IPS-NIHi7 (cell line): ENCODE measurements at regions not wholly inside any gene's neighbourhood (a gene's known extent, or its start where the extent isn't known, plus 50 kb on each side); places are given as distances from the start of the nearest gene placed in this dataset.

Experiments
- DNase-seq: peaks from one replicate; pipeline ENCODE4 v3.0.0; 2012; ENCODE audit warnings: mixed read lengths; ENCODE audit errors: extremely low spot score

DNA sequence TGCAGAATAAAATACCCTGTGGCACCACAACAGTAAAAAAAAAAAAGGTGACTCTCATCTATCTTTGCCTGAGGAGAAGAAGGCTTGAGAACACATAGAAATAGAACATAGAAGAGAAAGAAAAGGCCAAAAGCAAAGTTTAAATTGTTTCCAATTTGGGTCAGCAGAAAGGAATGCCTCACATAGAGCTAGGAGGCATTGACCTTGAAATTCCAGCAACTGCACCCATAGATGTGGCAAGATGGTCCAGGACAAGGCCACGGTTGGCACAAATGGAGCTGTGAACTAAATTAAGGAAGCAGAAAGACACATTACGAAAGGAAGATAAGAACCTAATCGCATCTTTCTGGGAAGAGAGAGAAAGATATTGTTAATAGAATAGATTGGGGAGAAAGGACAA is 588.3 kb downstream of the LMO4 start:
- DNase-seq: no peak

DNA sequence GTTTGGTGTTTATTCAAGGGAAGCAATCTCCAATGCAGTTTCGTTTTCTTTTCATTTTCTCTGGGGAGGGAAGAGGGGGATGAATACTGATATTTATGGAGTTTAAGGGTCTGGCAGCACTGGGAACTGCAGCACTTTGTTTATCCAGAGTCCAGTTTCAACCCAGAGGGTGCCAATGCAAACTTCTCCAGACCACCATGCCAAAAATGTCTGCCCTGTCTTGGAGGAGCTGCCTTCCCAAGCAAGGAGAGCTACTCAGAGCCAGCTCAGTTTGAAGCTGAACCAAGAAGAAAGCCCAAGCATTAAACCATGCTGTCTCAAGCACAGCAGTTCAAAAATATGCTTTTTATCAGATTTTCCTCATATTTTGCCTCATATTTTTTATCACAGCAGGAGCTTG is 589.7 kb downstream of the LMO4 start:
- no peak for DNase-seq

DNA sequence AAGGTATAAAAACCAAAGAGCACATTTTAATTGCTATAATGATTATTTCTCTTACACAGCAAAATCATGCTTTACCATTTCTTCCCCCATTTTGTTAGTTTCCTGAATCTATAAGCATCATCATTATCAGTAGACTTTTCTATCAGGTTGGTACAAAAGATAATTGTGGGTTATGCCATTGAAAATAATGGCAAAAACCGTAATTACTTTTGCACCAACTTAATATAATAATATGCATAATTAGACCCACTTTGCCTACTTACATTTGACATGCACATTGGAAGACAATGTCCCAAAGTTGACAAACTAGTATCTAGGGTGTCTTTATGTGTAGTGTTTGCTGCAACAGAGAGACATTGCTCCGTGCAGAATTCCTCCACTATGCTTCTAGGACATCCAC is 594.2 kb downstream of the LMO4 start:
- no peak for DNase-seq

- no peak for DNase-seq
Measured at GRCh38 chr1:87926131-87926830, 597.6 kb downstream of the LMO4 start.

GRCh38 chr1:87926921-87927320 is 598.2 kb downstream of the LMO4 start:
- DNase-seq: no peak

GRCh38 chr1:87927391-87928280 is 599.0 kb downstream of the LMO4 start:
- DNase-seq: no peak

GRCh38 chr1:87928623-87929022 is 599.9 kb downstream of the LMO4 start:
- no peak for DNase-seq

DNA sequence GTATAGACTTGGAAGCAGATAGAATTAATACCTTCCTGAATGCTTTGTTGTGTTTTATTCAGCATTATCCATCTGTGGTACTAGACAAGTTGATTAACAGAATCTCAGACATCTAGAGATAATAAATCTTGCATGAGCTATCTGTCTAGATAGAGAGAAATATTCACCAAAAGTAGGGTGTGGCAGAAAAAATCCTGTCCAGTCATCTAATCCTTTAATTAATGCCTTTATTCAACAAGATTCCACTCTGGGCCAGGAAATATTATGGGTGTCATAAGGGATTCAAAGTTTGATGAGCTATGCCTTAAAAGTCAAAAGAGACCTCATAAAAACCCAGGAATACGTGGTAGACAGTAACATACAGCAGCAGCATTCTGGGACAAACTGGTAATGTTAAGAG is 601.2 kb downstream of the LMO4 start:
- DNase-seq: no peak

DNA sequence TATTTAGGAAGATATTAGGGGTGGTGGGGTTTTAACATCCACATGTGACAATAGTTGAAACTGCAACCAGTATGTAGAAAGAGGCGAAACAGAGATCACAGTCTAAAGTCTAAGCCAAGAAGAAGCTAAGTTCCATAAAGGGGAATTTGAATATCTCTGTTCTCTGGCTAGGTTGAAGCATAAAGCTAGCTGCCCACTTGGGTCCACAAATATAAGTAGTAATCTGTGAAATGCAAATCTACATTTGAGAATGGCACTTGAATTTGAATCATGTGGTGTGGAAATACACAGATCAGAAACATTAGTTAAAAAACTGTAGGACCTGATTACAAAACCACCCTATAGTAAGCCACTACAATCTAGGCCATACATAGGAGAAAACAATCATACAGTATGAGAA is 602.1 kb downstream of the LMO4 start:
- DNase-seq: no peak

- no peak for DNase-seq
Measured at GRCh38 chr1:87933171-87933570, 604.5 kb downstream of the LMO4 start.

DNA sequence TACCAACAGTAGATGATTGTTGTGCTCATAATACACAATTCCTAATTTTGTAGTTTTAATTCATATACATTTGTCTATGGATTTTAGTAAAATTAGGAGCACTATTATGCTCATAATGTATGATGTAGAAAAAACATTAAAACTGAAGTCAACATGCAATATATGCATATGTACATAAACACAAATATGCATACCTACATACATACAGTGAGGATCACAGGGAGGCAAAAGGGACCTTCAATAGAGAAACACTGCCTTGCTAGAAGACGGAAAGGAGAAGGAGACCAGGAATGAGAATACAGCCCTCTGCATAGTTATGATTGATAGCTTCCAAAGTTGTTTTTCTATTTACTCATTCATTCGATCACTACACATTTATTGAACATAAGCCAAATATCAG is 606.5 kb downstream of the LMO4 start:
- DNase-seq: no peak

- DNase-seq: no peak
Measured at GRCh38 chr1:87937831-87938395, 609.2 kb downstream of the LMO4 start.

GRCh38 chr1:87938631-87939030 is 610.0 kb downstream of the LMO4 start:
- no peak for DNase-seq

DNA sequence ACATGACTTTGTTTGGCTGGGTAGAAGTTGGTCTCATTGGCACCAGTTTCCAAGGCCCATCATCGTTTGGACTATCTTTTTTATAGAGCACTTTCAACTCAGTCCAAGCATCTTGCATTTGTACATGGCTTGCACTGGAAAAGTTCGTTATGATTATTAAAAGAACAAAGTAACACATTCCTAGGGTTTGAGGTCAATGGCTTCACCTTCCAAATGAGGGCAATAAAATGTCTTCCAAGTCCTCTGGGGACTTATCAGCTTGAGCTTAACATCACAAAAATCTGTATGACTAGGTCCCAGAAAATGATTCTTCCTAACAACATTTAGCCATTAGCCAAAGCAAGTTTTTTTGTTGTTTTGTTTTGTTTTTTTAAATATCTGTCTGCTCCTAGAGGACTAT is 610.8 kb downstream of the LMO4 start:
- no peak for DNase-seq

- DNase-seq: no peak
Measured at GRCh38 chr1:87940421-87940820, 611.7 kb downstream of the LMO4 start.

DNA sequence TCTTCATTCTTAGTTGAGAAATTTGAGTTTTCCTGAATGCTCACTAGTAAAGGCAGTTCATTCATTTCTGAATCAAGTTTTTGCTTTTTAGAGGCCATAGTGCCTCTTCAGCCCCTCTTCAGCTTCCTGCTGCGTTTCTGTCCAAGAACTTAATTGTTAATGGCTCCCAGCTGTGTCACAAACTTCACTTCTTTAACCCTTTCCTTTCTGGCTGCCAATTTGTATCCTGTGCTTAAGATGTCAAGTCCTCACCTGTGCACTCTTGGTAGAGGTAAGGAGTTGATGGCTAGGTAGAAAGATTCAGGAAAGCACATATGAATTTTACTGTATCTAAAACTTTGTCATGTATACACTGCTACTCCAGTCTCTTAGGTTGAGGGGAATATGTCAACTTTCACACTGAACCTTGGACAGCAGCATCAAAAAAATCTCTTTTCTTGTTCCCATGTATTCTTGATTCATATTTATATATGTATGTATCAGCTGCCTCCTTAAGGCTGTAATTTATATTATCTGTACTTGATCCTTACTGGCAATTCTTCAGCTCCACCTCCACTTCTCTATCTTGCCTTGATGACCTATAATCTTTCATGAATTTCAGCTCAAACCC is 612.8 kb downstream of the LMO4 start:
- no peak for DNase-seq

GRCh38 chr1:87942165-87942564 is 613.5 kb downstream of the LMO4 start:
- no peak for DNase-seq

- no peak for DNase-seq
Measured at GRCh38 chr1:87949711-87950110, 621.0 kb downstream of the LMO4 start.

DNA sequence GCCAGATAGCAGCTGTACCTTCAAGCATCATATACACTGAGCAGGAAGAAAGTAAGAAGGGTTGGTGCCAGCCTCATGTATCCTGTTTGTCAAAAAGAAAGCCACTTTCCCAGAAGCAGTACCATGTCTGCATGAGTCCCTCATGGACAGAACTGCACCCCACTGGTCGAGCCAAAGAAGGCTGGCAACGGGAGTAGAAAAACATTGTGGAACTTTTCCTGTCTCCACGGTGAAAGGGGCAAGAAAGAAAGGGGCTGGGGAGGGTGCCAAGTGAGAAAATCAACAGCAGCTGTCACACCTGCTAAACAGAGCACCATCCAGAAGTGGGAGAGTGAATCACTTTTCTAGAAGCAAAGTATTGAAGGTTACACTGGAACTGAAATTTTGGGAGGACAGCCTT is 621.7 kb downstream of the LMO4 start:
- DNase-seq: no peak

- no peak for DNase-seq
Measured at GRCh38 chr1:87951409-87951808, 622.7 kb downstream of the LMO4 start.

DNA sequence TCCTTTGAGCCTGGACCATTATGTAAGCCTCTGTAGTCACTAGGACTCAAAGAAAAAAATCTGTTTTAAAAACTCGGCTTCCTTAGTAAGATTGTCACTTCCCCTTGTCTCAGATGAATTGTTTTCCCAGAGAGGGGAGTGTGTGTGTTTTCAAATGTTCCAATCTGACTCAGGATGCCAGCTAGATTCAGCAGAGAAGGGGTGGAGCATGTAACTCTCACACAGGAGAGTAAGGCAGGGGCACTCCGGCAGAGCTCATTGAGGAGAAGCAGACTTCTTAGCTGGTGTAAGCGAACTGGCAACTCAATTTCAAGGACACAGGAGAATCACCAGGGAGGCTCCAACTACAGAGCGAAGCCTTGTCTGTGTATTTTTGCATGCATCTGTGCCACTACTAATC is 623.2 kb downstream of the LMO4 start:
- no peak for DNase-seq

DNA sequence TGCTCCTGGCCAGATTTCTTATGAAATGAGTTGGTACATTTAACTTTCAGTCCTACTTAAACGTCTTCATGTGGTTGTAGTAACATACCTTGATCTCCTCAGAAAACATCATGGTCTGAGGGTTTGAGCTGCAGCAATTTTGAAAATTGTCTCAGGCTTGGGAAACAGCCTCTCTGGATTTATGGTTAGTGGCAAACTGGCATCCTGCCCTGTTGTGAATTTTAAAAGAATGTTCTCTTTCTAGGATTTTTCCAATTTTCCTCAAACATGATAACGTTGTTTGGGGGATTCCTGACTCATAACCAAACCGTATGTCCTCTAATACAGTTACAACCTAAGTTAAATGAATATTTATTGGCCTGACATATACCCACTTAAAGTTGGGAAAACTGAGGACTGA is 624.4 kb downstream of the LMO4 start:
- no peak for DNase-seq
